HepG2 (cell line): ENCODE measurements at regions not wholly inside any gene's neighbourhood (a gene's known extent, or its start where the extent isn't known, plus 50 kb on each side); places are given as distances from the start of the nearest gene placed in this dataset.

Experiments used
- ATAC-seq: fragments of 200-7000 bp; cut with Tn5 transposase; 3 replicates; pipeline ENCODE4 v1.9.1; 2020; ENCODE audit warnings: mild to moderate bottlenecking, moderate library complexity
- BruUV-seq: library from RNA; stranded (reverse); fragments of 400-500 nt; replicated peaks from 2 replicates; lab custom pipeline; 2021; lab: Mats Ljungman, UMichigan
- CTCF ChIA-PET: fragments of 300-600 bp; formaldehyde crosslinking; extraction: SDS; loops from one replicate; lab custom pipeline; 2021; ENCODE audit warnings: low total read pairs, inconsistent platforms, low intra/inter-chr PET ratio; lab: Yijun Ruan, JAX
- POLR2A ChIA-PET: fragments of 350-600 bp; sonication (Branson Sonifier 250); formaldehyde crosslinking; loops from one replicate; lab custom pipeline; 2020; ENCODE audit warnings: antibody characterized with exemption, inconsistent platforms; lab: Yijun Ruan, JAX
- DNase-seq: peaks from one replicate; pipeline ENCODE4 v3.0.0-alpha.2; 2015; ENCODE audit warnings: low spot score
- FAIRE-seq: peaks from 3 replicates; lab custom pipeline; 2011; peaks lifted over from hg19 to GRCh38; lab: Jason Lieb, UNC
- H2AFZ ChIP-seq: one replicate; pipeline ENCODE4 v1.6.1; 2011; ENCODE audit warnings: low read length, inconsistent platforms
- H3K27ac ChIP-seq: fragments of 300-600 bp; 3 replicates; pipeline ENCODE4 v1.8.0; 2011; ENCODE audit warnings: mixed run types, mild to moderate bottlenecking, mixed read lengths, low read length, inconsistent platforms; ENCODE audit not compliant: insufficient read depth; ENCODE audit errors: extremely low read length
- H3K27me3 ChIP-seq, 2 experiments: fragments of 200-600 bp in 1 of 2; 2 replicates in 1 of 2; 3 replicates in 1 of 2; pipeline versions ENCODE4 v1.6.0 to v1.8.0; 2011; ENCODE audit warnings: low read length in 2 of 2, mild to moderate bottlenecking in 2 of 2, moderate library complexity in 2 of 2, inconsistent platforms in 1 of 2; ENCODE audit not compliant: insufficient read depth in 2 of 2, control insufficient read depth in 1 of 2
- H3K36me3 ChIP-seq, 2 experiments: fragments of 200-600 bp in 1 of 2; replicated peaks in 1 of 2; 2 replicates in 1 of 2; 3 replicates in 1 of 2; pipeline versions ENCODE4 v1.5.1 to v1.8.0; 2011; ENCODE audit warnings: low read length in 2 of 2, inconsistent platforms in 1 of 2; ENCODE audit not compliant: insufficient read depth in 2 of 2, control insufficient read depth in 1 of 2
- H3K4me1 ChIP-seq: 2 replicates; pipeline ENCODE4 v1.5.1; 2012; ENCODE audit warnings: low read length, inconsistent platforms; ENCODE audit not compliant: insufficient read depth
- H3K4me2 ChIP-seq: 2 replicates; pipeline ENCODE4 v1.6.0; 2011; ENCODE audit warnings: low read depth, low read length, inconsistent platforms
- H3K4me3 ChIP-seq, 3 experiments: fragments of 200-600 bp in 1 of 3; sonication (generic), shearing (Covaris generic) in 1 of 3; replicated peaks in 1 of 3; 2 replicates each; pipeline ENCODE4 v1.5.1; 2011 to 2016; ENCODE audit warnings: low read length in 3 of 3, inconsistent platforms in 2 of 3, low read depth in 2 of 3, mild to moderate bottlenecking in 2 of 3, control low read depth in 1 of 3, mixed read lengths in 1 of 3; ENCODE audit not compliant: insufficient read depth in 1 of 3
- H3K79me2 ChIP-seq: one replicate; pipeline ENCODE4 v1.6.1; 2011; ENCODE audit warnings: low read length, inconsistent platforms; ENCODE audit not compliant: insufficient read depth
- H3K9ac ChIP-seq: 2 replicates; pipeline ENCODE4 v1.6.0; 2011; ENCODE audit warnings: mild to moderate bottlenecking, low read depth, low read length, inconsistent platforms; ENCODE audit not compliant: insufficient read depth
- H3K9me3 ChIP-seq: 2 replicates; pipeline ENCODE4 v1.5.1; 2012; ENCODE audit warnings: mild to moderate bottlenecking, low read length
- H4K20me1 ChIP-seq: 2 replicates; pipeline ENCODE4 v1.6.0; 2011; ENCODE audit warnings: inconsistent platforms, mild to moderate bottlenecking, low read length, moderate library complexity; ENCODE audit not compliant: insufficient read depth
- BRD4 ChIP-seq: sonication (generic); formaldehyde crosslinking; IDR thresholded peaks from 2 replicates; pipeline ENCODE4 v1.4.0; 2020; ENCODE audit warnings: missing genetic modification reagents
- DNMT3B ChIP-seq: conservative IDR thresholded peaks from 2 replicates; pipeline ENCODE4 v1.6.1; 2016; ENCODE audit warnings: missing biosample characterization, control low read depth
- GLI4 ChIP-seq: sonication (generic); formaldehyde crosslinking; IDR thresholded peaks from 2 replicates; pipeline ENCODE4 v1.5.1; 2020; ENCODE audit warnings: missing genetic modification reagents, mild to moderate bottlenecking, moderate library complexity, borderline replicate concordance
- KLF13 ChIP-seq: sonication (generic); formaldehyde crosslinking; IDR thresholded peaks from 2 replicates; pipeline ENCODE4 v1.4.0; 2020; ENCODE audit warnings: mild to moderate bottlenecking, missing genetic modification reagents
- MAF1 ChIP-seq: sonication (generic); formaldehyde crosslinking; IDR thresholded peaks from 2 replicates; pipeline ENCODE4 v1.5.0; 2020; ENCODE audit warnings: missing genetic modification reagents, borderline replicate concordance
- MLX ChIP-seq: IDR thresholded peaks from 2 replicates; pipeline ENCODE4 v1.6.1; 2016
- NFRKB ChIP-seq: fragments of 450-650 bp; IDR thresholded peaks from 2 replicates; pipeline ENCODE4 v1.6.1; 2017
- PITX1 ChIP-seq: sonication (generic); formaldehyde crosslinking; IDR thresholded peaks from 2 replicates; pipeline ENCODE4 v1.5.1; 2020; ENCODE audit warnings: mild to moderate bottlenecking, missing genetic modification reagents
- SP2 ChIP-seq: sonication (generic); formaldehyde crosslinking; IDR thresholded peaks from 2 replicates; pipeline ENCODE4 v1.5.1; 2020; ENCODE audit warnings: mild to moderate bottlenecking, missing genetic modification reagents
- TOPORS ChIP-seq: sonication (generic); formaldehyde crosslinking; IDR thresholded peaks from 2 replicates; pipeline ENCODE4 v1.8.0; 2023; ENCODE audit warnings: mild to moderate bottlenecking, missing genetic modification reagents
- ZBTB3 ChIP-seq: sonication (generic); formaldehyde crosslinking; IDR thresholded peaks from 2 replicates; pipeline ENCODE4 v1.4.0; 2020; ENCODE audit warnings: low read depth, mild to moderate bottlenecking, moderate library complexity, missing genetic modification reagents, borderline replicate concordance
- ZNF614 ChIP-seq: IDR thresholded peaks from 2 replicates; pipeline ENCODE4 v1.6.1; 2018; ENCODE audit warnings: missing biosample characterization, missing genetic modification reagents, inconsistent platforms, borderline replicate concordance
- ZNF720 ChIP-seq: sonication (generic); formaldehyde crosslinking; IDR thresholded peaks from 2 replicates; pipeline ENCODE4 v1.4.0; 2020; ENCODE audit warnings: missing genetic modification reagents
- WGBS: methylation state at CpG from one replicate; pipeline ENCODE4 v1.1.6; 2017; ENCODE audit warnings: low lambda C conversion rate; 5-methylcytosine and 5-hydroxymethylcytosine counted together
- in situ Hi-C: cut with HindIII; loops from 2 replicates; pipeline ENCODE4 v1.10.0; 2017; ENCODE audit warnings: low pct_unique_long_range_greater_than_20kb; ENCODE audit not compliant: extremely low pct_ligation_motif_present
- intact Hi-C: fragments of 100-400 bp; cut with micrococcal nuclease; formaldehyde crosslinking; loops from one replicate; pipeline ENCODE4 v1.10.0; 2022; ENCODE audit not compliant: unreplicated experiment
- TF ChIP-seq, protein P1 (sequence below): IDR thresholded peaks from 2 replicates; pipeline ENCODE4 v1.6.1; 2012; ENCODE audit warnings: low read length, improper control_type of control experiment
- TF ChIP-seq, protein P2 (sequence below): sonication (generic); formaldehyde crosslinking; IDR thresholded peaks from 2 replicates; pipeline ENCODE4 v1.5.1; 2020; ENCODE audit warnings: mild to moderate bottlenecking, missing genetic modification reagents, moderate library complexity
- TF ChIP-seq, protein P3 (sequence below): sonication (generic); formaldehyde crosslinking; IDR thresholded peaks from 2 replicates; pipeline ENCODE4 v1.8.0; 2022; ENCODE audit warnings: missing genetic modification reagents, low read depth, mild to moderate bottlenecking, borderline replicate concordance

GRCh38 chr7:26428571-26428970 lies 136.9 kb downstream of the SNX10 start (continued):
- TF ChIP-seq ZBTB3 (no peak), TOPORS (CRISPR knock-in tag) (no peak), KLF13 (no peak), NFRKB (no peak), PITX1 (no peak), SP2 (no peak), MAF1 (CRISPR knock-in tag) (no peak), DNMT3B (no peak)
- TF ChIP-seq, protein P1, sequence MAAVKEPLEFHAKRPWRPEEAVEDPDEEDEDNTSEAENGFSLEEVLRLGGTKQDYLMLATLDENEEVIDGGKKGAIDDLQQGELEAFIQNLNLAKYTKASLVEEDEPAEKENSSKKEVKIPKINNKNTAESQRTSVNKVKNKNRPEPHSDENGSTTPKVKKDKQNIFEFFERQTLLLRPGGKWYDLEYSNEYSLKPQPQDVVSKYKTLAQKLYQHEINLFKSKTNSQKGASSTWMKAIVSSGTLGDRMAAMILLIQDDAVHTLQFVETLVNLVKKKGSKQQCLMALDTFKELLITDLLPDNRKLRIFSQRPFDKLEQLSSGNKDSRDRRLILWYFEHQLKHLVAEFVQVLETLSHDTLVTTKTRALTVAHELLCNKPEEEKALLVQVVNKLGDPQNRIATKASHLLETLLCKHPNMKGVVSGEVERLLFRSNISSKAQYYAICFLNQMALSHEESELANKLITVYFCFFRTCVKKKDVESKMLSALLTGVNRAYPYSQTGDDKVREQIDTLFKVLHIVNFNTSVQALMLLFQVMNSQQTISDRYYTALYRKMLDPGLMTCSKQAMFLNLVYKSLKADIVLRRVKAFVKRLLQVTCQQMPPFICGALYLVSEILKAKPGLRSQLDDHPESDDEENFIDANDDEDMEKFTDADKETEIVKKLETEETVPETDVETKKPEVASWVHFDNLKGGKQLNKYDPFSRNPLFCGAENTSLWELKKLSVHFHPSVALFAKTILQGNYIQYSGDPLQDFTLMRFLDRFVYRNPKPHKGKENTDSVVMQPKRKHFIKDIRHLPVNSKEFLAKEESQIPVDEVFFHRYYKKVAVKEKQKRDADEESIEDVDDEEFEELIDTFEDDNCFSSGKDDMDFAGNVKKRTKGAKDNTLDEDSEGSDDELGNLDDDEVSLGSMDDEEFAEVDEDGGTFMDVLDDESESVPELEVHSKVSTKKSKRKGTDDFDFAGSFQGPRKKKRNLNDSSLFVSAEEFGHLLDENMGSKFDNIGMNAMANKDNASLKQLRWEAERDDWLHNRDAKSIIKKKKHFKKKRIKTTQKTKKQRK, result no peak

- Histone ChIP-seq H3K36me3 (no peaks in the 10 kb centered on the region), H3K9me3 (no peaks in the 10 kb centered on the region), H3K27ac (no peak overlapping the region), H4K20me1 (no peaks in the 10 kb centered on the region), H2AFZ (no peak overlapping the region), H3K4me3 (no peak overlapping the region), H3K4me2 (no peak overlapping the region), H3K27me3 (no peaks in the 10 kb centered on the region; a peak in 1 of 5 replicates), H3K4me1 (no peaks in the 10 kb centered on the region), H3K79me2 (no peaks in the 10 kb centered on the region), H3K9ac (no peak overlapping the region)
- ChIA-PET POLR2A (no interaction called here), CTCF (no interaction called here)
- 3% methylated on average over 5 of the region's 5 CpGs for WGBS
- TF ChIP-seq ZNF614 (CRISPR knock-in tag) (no peak), MLX (no peak), ZNF720 (CRISPR knock-in tag) (no peak), BRD4 (CRISPR knock-in tag) (no peak), GLI4 (CRISPR knock-in tag) (no peak)
- TF ChIP-seq, protein P2, sequence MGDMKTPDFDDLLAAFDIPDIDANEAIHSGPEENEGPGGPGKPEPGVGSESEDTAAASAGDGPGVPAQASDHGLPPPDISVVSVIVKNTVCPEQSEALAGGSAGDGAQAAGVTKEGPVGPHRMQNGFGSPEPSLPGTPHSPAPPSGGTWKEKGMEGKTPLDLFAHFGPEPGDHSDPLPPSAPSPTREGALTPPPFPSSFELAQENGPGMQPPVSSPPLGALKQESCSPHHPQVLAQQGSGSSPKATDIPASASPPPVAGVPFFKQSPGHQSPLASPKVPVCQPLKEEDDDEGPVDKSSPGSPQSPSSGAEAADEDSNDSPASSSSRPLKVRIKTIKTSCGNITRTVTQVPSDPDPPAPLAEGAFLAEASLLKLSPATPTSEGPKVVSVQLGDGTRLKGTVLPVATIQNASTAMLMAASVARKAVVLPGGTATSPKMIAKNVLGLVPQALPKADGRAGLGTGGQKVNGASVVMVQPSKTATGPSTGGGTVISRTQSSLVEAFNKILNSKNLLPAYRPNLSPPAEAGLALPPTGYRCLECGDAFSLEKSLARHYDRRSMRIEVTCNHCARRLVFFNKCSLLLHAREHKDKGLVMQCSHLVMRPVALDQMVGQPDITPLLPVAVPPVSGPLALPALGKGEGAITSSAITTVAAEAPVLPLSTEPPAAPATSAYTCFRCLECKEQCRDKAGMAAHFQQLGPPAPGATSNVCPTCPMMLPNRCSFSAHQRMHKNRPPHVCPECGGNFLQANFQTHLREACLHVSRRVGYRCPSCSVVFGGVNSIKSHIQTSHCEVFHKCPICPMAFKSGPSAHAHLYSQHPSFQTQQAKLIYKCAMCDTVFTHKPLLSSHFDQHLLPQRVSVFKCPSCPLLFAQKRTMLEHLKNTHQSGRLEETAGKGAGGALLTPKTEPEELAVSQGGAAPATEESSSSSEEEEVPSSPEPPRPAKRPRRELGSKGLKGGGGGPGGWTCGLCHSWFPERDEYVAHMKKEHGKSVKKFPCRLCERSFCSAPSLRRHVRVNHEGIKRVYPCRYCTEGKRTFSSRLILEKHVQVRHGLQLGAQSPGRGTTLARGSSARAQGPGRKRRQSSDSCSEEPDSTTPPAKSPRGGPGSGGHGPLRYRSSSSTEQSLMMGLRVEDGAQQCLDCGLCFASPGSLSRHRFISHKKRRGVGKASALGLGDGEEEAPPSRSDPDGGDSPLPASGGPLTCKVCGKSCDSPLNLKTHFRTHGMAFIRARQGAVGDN (CRISPR knock-in tag), result no peak
- TF ChIP-seq, protein P3, sequence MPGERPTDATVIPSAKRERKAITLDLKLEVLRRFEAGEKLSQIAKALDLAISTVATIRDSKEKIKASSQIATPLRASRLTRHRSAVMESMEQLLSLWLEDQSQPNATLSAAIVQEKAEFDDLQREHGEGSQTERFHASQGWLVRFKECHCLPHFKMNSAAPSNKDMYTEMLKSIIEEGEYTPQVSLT, result no peak
- no peak for ATAC-seq
- in situ Hi-C loops (no loop called here), intact Hi-C loops (no loop called here)
- FAIRE-seq, result no peak
- BruUV-seq, result no TSS peak
- no peak for DNase-seq
These were observed 137.5 kb downstream of the SNX10 start for GRCh38 chr7:26429168-26429567.
